Karpas-422 (cell line): ENCODE measurements at regions not wholly inside any gene's neighbourhood (a gene's known extent, or its start where the extent isn't known, plus 50 kb on each side); places are given as distances from the start of the nearest gene placed in this dataset.

Experiments used
- DNase-seq: peaks from one replicate; pipeline ENCODE4 v3.0.0-alpha.2; 2015
- H2AFZ ChIP-seq: fragments of 200-600 bp; sonication (generic); 2 replicates; pipeline ENCODE4 v1.6.1; 2014; ENCODE audit warnings: antibody characterized with exemption, low read length, mixed read lengths
- H3K27ac ChIP-seq: fragments of 200-600 bp; sonication (generic); 2 replicates; pipeline ENCODE4 v1.5.1; 2014; ENCODE audit warnings: mild to moderate bottlenecking, low read length, moderate library complexity
- H3K27me3 ChIP-seq: fragments of 200-600 bp; sonication (generic); 2 replicates; pipeline ENCODE4 v1.6.1; 2014; ENCODE audit warnings: low read length, mixed read lengths
- H3K36me3 ChIP-seq: fragments of 200-600 bp; sonication (generic); 2 replicates; pipeline ENCODE4 v1.6.1; 2014; ENCODE audit warnings: low read length, mixed read lengths; ENCODE audit not compliant: insufficient read depth
- H3K4me1 ChIP-seq: fragments of 200-600 bp; sonication (generic); 2 replicates; pipeline ENCODE4 v1.6.1; 2014; ENCODE audit warnings: mild to moderate bottlenecking, low read length, mixed read lengths
- H3K4me2 ChIP-seq: fragments of 200-600 bp; sonication (generic); 2 replicates; pipeline ENCODE4 v1.6.1; 2014; ENCODE audit warnings: low read length, low read depth, mild to moderate bottlenecking; ENCODE audit not compliant: poor library complexity, severe bottlenecking
- H3K4me3 ChIP-seq: fragments of 200-600 bp; sonication (generic); 2 replicates; pipeline ENCODE4 v1.5.1; 2014; ENCODE audit warnings: mild to moderate bottlenecking, antibody characterized with exemption, low read length, mixed read lengths
- H3K79me2 ChIP-seq: fragments of 200-600 bp; sonication (generic); 2 replicates; pipeline ENCODE4 v1.6.1; 2014; ENCODE audit warnings: mild to moderate bottlenecking, low read length, mixed read lengths
- H3K9ac ChIP-seq: fragments of 200-600 bp; sonication (generic); 2 replicates; pipeline ENCODE4 v1.6.0; 2014; ENCODE audit warnings: low read length
- H3K9me2 ChIP-seq: fragments of 200-600 bp; sonication (generic), shearing (Covaris generic); replicated peaks from 2 replicates; pipeline ENCODE4 v1.6.0; 2014; ENCODE audit warnings: mild to moderate bottlenecking, low read length, moderate library complexity; ENCODE audit not compliant: insufficient read depth
- H3K9me3 ChIP-seq: fragments of 300-700, 200-600 bp; sonication (generic); 2 replicates; pipeline ENCODE4 v1.6.1; 2014; ENCODE audit warnings: low read length, mixed read lengths
- H4K20me1 ChIP-seq: fragments of 200-600 bp; sonication (generic); 2 replicates; pipeline ENCODE4 v1.6.1; 2014; ENCODE audit warnings: mild to moderate bottlenecking, antibody characterized with exemption, low read length, low read depth; ENCODE audit not compliant: insufficient read depth

- H2AFZ ChIP-seq = no peak overlapping the region
- peaks cover 19% of the 10 kb centered on the region for H3K36me3 ChIP-seq
- no peak for DNase-seq
- no peak overlapping the region for H3K4me2 ChIP-seq
- peaks cover 31% of the 10 kb centered on the region for H3K79me2 ChIP-seq
- no peak overlapping the region for H3K27ac ChIP-seq
- H3K4me1 ChIP-seq = peaks cover 16% of the 10 kb centered on the region
- no peaks in the 10 kb centered on the region for H3K9me2 ChIP-seq
- no peaks in the 10 kb centered on the region for H3K9me3 ChIP-seq
- H3K27me3 ChIP-seq = no peaks in the 10 kb centered on the region
- no peaks in the 10 kb centered on the region for H4K20me1 ChIP-seq
- H3K9ac ChIP-seq = no peak overlapping the region
- H3K4me3 ChIP-seq = no peak overlapping the region
Observed at GRCh38 chr17:77487211-77487629, 346.5 kb downstream of the SEC14L1 start.

- Histone ChIP-seq H3K9ac (no peak overlapping the region), H3K4me3 (no peak overlapping the region), H4K20me1 (0 out of 2 replicates have a peak, but pooled peaks cover 3% of the 10 kb centered on the region), H3K27ac (no peak overlapping the region), H3K9me2 (no peaks in the 10 kb centered on the region), H3K4me2 (no peak overlapping the region), H2AFZ (no peak overlapping the region), H3K9me3 (no peaks in the 10 kb centered on the region), H3K36me3 (peaks cover 18% of the 10 kb centered on the region), H3K79me2 (peaks cover 24% of the 10 kb centered on the region), H3K4me1 (peaks cover 21% of the 10 kb centered on the region), H3K27me3 (no peaks in the 10 kb centered on the region)
- no peak for DNase-seq
Observed at GRCh38 chr17:77487677-77488530, 347.1 kb downstream of the SEC14L1 start.

- Histone ChIP-seq H3K9ac (no peak overlapping the region), H3K36me3 (peaks cover 21% of the 10 kb centered on the region), H3K9me3 (no peaks in the 10 kb centered on the region), H3K9me2 (no peaks in the 10 kb centered on the region), H3K27ac (no peak overlapping the region), H3K79me2 (peaks cover 16% of the 10 kb centered on the region), H3K4me2 (no peak overlapping the region), H3K27me3 (no peaks in the 10 kb centered on the region), H2AFZ (no peak overlapping the region), H3K4me1 (peaks cover 21% of the 10 kb centered on the region), H3K4me3 (no peak overlapping the region), H4K20me1 (0 out of 2 replicates have a peak, but pooled peaks cover 3% of the 10 kb centered on the region)
- DNase-seq = no peak
Observed at GRCh38 chr17:77488531-77489238, 347.9 kb downstream of the SEC14L1 start.

GRCh38 chr17:77489239-77489892 lies 348.6 kb downstream of the SEC14L1 start:
- H3K36me3 ChIP-seq = peaks cover 26% of the 10 kb centered on the region
- peaks cover 9% of the 10 kb centered on the region for H3K79me2 ChIP-seq
- H3K27me3 ChIP-seq = no peaks in the 10 kb centered on the region
- H3K9ac ChIP-seq = no peak overlapping the region
- H3K4me3 ChIP-seq = no peak overlapping the region
- H4K20me1 ChIP-seq = 0 out of 2 replicates have a peak, but pooled peaks cover 3% of the 10 kb centered on the region
- no peaks in the 10 kb centered on the region for H3K9me2 ChIP-seq
- no peak overlapping the region for H3K27ac ChIP-seq
- DNase-seq = no peak
- no peak overlapping the region for H2AFZ ChIP-seq
- no peak overlapping the region for H3K4me2 ChIP-seq
- no peaks in the 10 kb centered on the region for H3K9me3 ChIP-seq
- peaks cover 21% of the 10 kb centered on the region for H3K4me1 ChIP-seq

GRCh38 chr17:77489893-77490255 lies 349.1 kb downstream of the SEC14L1 start:
- no peaks in the 10 kb centered on the region for H3K27me3 ChIP-seq
- peaks cover 26% of the 10 kb centered on the region for H3K4me1 ChIP-seq
- no peaks in the 10 kb centered on the region for H3K9me3 ChIP-seq
- peaks cover 6% of the 10 kb centered on the region for H3K79me2 ChIP-seq
- no peak overlapping the region for H3K27ac ChIP-seq
- no peak for DNase-seq
- H3K36me3 ChIP-seq = peaks cover 27% of the 10 kb centered on the region
- no peaks in the 10 kb centered on the region for H3K9me2 ChIP-seq
- no peak overlapping the region for H3K4me2 ChIP-seq
- H4K20me1 ChIP-seq = 0 out of 2 replicates have a peak, but pooled peaks cover 3% of the 10 kb centered on the region
- no peak overlapping the region for H2AFZ ChIP-seq
- no peak overlapping the region for H3K9ac ChIP-seq
- no peak overlapping the region for H3K4me3 ChIP-seq

GRCh38 chr17:77490361-77491183 lies 349.8 kb downstream of the SEC14L1 start:
- H3K36me3 ChIP-seq = peaks cover 31% of the 10 kb centered on the region
- 0 out of 2 replicates have a peak, but pooled peaks cover 3% of the 10 kb centered on the region for H4K20me1 ChIP-seq
- no peak overlapping the region for H3K9ac ChIP-seq
- no peaks in the 10 kb centered on the region for H3K9me2 ChIP-seq
- no peaks in the 10 kb centered on the region for H3K9me3 ChIP-seq
- no peak overlapping the region for H3K4me3 ChIP-seq
- H3K27ac ChIP-seq = no peak overlapping the region
- no peak for DNase-seq
- peaks cover 26% of the 10 kb centered on the region for H3K4me1 ChIP-seq
- peaks cover 1% of the 10 kb centered on the region; the same call in 1 of the 2 replicates for H3K79me2 ChIP-seq
- H2AFZ ChIP-seq = no peak overlapping the region
- H3K27me3 ChIP-seq = no peaks in the 10 kb centered on the region
- no peak overlapping the region for H3K4me2 ChIP-seq

GRCh38 chr17:77491921-77492445 lies 351.2 kb downstream of the SEC14L1 start:
- H3K79me2 ChIP-seq = no peaks in the 10 kb centered on the region
- DNase-seq = peak; percentile 58
- H3K36me3 ChIP-seq = peaks cover 32% of the 10 kb centered on the region
- H3K9ac ChIP-seq = 0 out of 2 replicates have a peak overlapping the region, but pooled peaks have one; percentile 10
- peaks cover 26% of the 10 kb centered on the region for H3K4me1 ChIP-seq
- 0 out of 2 replicates have a peak, but pooled peaks cover 3% of the 10 kb centered on the region for H4K20me1 ChIP-seq
- H3K4me2 ChIP-seq = peak overlapping the region; percentile 37
- H3K27me3 ChIP-seq = no peaks in the 10 kb centered on the region
- no peaks in the 10 kb centered on the region for H3K9me3 ChIP-seq
- no peak overlapping the region for H2AFZ ChIP-seq
- no peaks in the 10 kb centered on the region for H3K9me2 ChIP-seq
- no peak overlapping the region for H3K4me3 ChIP-seq
- H3K27ac ChIP-seq = peak overlapping the region; percentile 64
